Activated T-helper 1 cell treated with anti-CD3 and anti-CD28 coated beads, Interleukin-12 subunit alpha, Interleukin-12 subunit beta, Interleukin-2, Interleukin-4 antibody, amounts not matched to agents 30 ng/mL and 10 ng/mL and 1 ng/mL, durations not matched to agents 14 hours and 24 hours and 36 hours (primary cell): ENCODE measurements at regions not wholly inside any gene's neighbourhood (a gene's known extent, or its start where the extent isn't known, plus 50 kb on each side); places are given as distances from the start of the nearest gene placed in this dataset.
"Not testable (repeated sequence)": the region's sequence is repeated elsewhere in the genome, so short reads cannot be mapped to it uniquely, and the experiment has no call there.

Source experiments
- DNase-seq: peaks from one replicate; pipeline ENCODE4 v3.0.0; 2021; ENCODE audit warnings: low spot score
- H3K27ac Mint-ChIP-seq: one replicate; pipeline ENCODE4 v1.8.0; 2021; ENCODE audit warnings: mild to moderate bottlenecking, mixed read lengths
- H3K27me3 Mint-ChIP-seq: one replicate; pipeline ENCODE4 v1.8.0; 2022; ENCODE audit warnings: mild to moderate bottlenecking, moderate library complexity, mixed read lengths; ENCODE audit not compliant: insufficient read depth
- H3K36me3 Mint-ChIP-seq: one replicate; pipeline ENCODE4 v1.8.0; 2021; ENCODE audit warnings: low read depth, mixed read lengths
- H3K4me1 Mint-ChIP-seq: one replicate; pipeline ENCODE4 v1.8.0; 2021; ENCODE audit warnings: low read depth, mixed read lengths
- H3K4me3 Mint-ChIP-seq: one replicate; pipeline ENCODE4 v1.8.0; 2021; ENCODE audit warnings: mild to moderate bottlenecking, moderate library complexity, mixed read lengths
- H3K9me3 Mint-ChIP-seq: one replicate; pipeline ENCODE4 v1.8.0; 2021; ENCODE audit warnings: mixed read lengths
- intact Hi-C: fragments of 100-400 bp; cut with micrococcal nuclease; formaldehyde crosslinking; loops from one replicate; pipeline ENCODE4 v1.15.1; 2024

DNA sequence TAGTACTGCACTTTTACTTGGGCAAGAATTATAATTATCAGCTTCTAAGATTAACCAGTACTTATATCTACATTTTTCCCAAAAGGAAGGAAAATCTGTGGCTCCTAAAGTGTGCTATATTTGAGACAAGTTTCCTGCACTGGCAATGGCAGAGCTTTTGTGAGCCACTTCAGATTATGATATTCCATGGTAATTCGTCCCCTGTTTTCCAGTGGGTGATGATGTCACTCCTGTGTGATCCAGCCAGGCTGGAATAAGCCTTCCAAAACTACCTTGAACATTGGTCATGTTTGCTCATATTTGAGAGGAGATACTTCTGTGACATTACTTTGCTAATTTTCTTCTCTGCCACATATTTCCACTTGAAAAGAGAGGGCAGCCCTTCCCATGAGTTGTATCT lies 302.1 kb downstream of the MDFIC start:
- Mint-ChIP-seq H3K27ac (no peak overlapping the region), H3K36me3 (no peaks in the 10 kb centered on the region), H3K4me3 (no peak overlapping the region), H3K4me1 (no peaks in the 10 kb centered on the region), H3K27me3 (no peaks in the 10 kb centered on the region), H3K9me3 (no peaks in the 10 kb centered on the region)
- intact Hi-C loops = no loop called here
- DNase-seq = no peak

GRCh38 chr7:115221456-115221855 lies 299.6 kb downstream of the MDFIC start:
- Mint-ChIP-seq H3K4me3 (no peak overlapping the region), H3K36me3 (no peaks in the 10 kb centered on the region), H3K9me3 (no peaks in the 10 kb centered on the region), H3K27me3 (no peaks in the 10 kb centered on the region), H3K4me1 (peaks cover 6% of the 10 kb centered on the region), H3K27ac (no peak overlapping the region)
- no peak for DNase-seq
- intact Hi-C loops = no loop called here

DNA sequence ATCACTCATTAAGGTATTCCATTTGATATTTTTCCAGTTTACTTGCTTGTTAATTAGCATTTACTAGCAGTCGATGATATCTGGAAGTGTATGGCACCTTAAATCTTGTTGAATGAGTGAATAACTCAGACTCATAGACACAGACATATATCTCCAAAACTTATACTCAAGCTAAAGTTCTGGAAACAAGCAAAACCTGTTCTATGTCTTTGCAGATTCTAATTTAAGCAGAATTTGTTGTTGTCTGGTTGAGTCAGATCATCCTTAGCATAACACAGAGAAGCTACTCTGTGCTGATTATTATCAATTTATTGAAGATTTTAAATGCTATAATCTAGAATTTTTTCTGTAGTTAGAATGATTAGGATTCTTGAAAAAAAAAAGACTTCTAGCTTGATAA lies 296.2 kb downstream of the MDFIC start:
- Mint-ChIP-seq H3K4me1 (peaks cover 6% of the 10 kb centered on the region), H3K27me3 (no peaks in the 10 kb centered on the region), H3K27ac (no peak overlapping the region), H3K4me3 (no peak overlapping the region), H3K36me3 (no peaks in the 10 kb centered on the region), H3K9me3 (no peaks in the 10 kb centered on the region)
- DNase-seq = no peak
- intact Hi-C loops = no loop called here

GRCh38 chr7:115217373-115217772 lies 295.5 kb downstream of the MDFIC start:
- intact Hi-C loops = loop anchor here (1.0 kb wide), 1 partner anchor 352 kb away; no protein-coding TSS in a partner anchor
- Mint-ChIP-seq H3K4me1 (peaks cover 6% of the 10 kb centered on the region), H3K27me3 (no peaks in the 10 kb centered on the region), H3K36me3 (no peaks in the 10 kb centered on the region), H3K27ac (no peak overlapping the region), H3K4me3 (no peak overlapping the region), H3K9me3 (no peaks in the 10 kb centered on the region)
- DNase-seq = no peak

DNA sequence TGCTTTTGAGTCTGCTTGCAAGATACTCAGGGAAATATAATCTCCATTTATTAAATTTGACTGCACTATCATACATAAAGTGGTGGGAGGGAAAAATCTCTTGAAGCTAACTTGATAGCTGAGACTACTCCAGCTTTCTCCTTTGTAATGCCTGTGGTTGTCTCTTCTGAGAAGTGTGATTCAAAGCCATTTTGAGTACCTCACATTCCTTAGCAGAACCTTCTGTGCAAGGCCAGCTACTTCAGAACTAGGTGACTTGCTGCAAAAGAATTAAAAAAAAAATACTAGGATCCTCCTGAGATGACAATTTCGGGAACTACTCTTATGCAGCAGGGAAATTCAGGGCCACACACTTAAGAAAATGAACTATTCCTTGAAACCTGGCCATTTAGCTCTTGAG lies 294.8 kb downstream of the MDFIC start:
- no peaks in the 10 kb centered on the region for H3K36me3 Mint-ChIP-seq

DNA sequence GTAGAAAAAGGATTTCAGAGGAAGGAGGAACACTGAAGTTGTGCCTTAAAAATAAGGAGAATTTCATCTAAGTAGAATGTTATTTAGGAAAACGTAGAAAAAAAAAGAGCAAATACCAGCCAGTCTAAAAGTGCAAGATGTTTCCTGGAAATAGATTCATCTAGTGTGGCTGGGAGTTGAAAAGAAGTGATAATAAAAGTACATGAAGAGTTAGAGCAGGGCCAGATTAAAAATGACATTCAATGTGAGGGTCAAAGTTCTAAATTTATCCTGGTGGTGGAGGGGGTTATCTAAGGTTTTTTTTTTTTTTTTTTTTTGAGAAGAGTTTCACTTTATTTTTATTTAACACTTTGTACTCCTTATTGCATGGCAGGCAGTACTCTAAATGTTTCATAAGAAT lies 289.3 kb downstream of the MDFIC start:
- no peak overlapping the region for H3K4me3 Mint-ChIP-seq
- intact Hi-C loops = no loop called here
- DNase-seq = no peak
- no peak overlapping the region for H3K27ac Mint-ChIP-seq
- H3K4me1 Mint-ChIP-seq = no peaks in the 10 kb centered on the region
- H3K9me3 Mint-ChIP-seq = peaks cover 4% of the 10 kb centered on the region
- H3K27me3 Mint-ChIP-seq = no peaks in the 10 kb centered on the region
- no peaks in the 10 kb centered on the region for H3K36me3 Mint-ChIP-seq

More for the DNA sequence above, 294.8 kb downstream of the MDFIC start:
- Mint-ChIP-seq H3K4me3 (no peak overlapping the region), H3K27me3 (no peaks in the 10 kb centered on the region), H3K9me3 (no peaks in the 10 kb centered on the region), H3K4me1 (peaks cover 6% of the 10 kb centered on the region), H3K27ac (no peak overlapping the region)
- no peak for DNase-seq
- intact Hi-C loops = loop anchor here (1.0 kb wide), 1 partner anchor 351 kb away; no protein-coding TSS in a partner anchor

- Mint-ChIP-seq H3K27me3 (no peaks in the 10 kb centered on the region), H3K4me3 (no peak overlapping the region), H3K27ac (no peak overlapping the region), H3K4me1 (no peaks in the 10 kb centered on the region), H3K9me3 (peaks cover 8% of the 10 kb centered on the region), H3K36me3 (no peaks in the 10 kb centered on the region)
- DNase-seq = no peak
- intact Hi-C loops = no loop called here
Measured at GRCh38 chr7:115210552-115210951, 288.7 kb downstream of the MDFIC start.

DNA sequence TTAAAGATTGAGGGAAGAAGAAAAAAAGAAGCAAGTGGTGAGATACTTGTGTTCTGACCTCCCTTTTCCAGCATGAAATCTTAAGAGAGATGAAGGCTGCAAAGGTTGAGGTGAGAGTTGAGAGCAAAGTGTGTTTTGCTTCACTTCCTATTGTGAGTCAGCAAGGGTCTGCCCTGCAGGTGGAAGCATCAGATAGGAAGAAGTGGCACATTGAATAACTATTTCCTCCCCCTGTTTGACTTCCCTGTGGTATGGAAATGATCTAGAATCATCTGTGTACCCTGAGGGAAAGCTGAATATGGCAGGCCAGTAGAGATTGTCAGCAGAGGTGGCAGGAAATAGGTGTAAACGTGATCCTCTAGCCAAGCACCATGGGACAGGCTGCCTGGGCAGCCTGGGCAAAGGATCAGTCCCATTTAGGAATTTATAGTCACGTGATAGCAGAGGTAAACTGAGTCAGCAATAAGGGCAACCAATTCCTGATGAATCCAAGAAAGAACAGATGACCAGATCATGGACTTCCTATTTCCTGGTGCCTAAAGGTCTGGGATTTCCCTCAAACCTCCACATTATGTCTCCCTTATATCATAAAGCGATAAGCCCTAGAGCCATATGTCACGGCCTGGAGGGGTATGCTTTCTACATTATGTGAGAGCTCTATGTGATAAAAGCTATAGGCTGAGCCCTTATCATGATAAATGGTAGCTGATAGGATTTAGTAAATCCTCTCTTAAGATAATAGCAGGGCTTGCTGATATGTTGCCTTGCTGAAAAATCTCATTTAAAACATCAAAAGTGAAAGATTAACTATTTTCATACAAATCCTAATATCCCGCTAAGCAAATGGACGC lies 287.0 kb downstream of the MDFIC start:
- intact Hi-C loops = no loop called here
- Mint-ChIP-seq H3K9me3 (peaks cover 15% of the 10 kb centered on the region), H3K4me1 (no peaks in the 10 kb centered on the region), H3K27me3 (no peaks in the 10 kb centered on the region), H3K27ac (no peak overlapping the region), H3K4me3 (no peak overlapping the region), H3K36me3 (no peaks in the 10 kb centered on the region)
- DNase-seq = no peak

DNA sequence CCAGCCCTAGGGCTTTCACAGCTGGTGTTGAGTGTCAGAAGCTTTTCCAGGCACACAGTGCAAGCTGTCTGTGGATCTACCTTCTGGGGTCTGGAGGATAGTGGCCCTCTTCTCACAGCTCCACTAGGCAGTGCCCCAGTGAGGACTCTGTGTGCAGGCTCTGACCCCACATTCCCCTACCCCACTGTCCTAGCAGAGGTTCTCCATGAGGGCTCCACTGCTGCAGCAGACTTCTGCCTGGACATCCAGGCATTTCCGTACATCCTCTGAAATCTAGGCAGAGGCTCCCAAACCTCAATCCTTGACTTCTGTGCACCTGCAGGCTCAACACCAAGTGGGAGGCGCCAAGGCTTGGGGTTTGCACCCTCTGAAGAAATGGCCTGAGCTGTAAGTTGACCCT lies 284.5 kb downstream of the MDFIC start:
- DNase-seq, intact Hi-C loops, H3K4me3 Mint-ChIP-seq, H3K36me3 Mint-ChIP-seq, H3K27me3 Mint-ChIP-seq, H3K27ac Mint-ChIP-seq, H3K4me1 Mint-ChIP-seq: not testable (repeated sequence)
- peaks cover 15% of the 10 kb centered on the region for H3K9me3 Mint-ChIP-seq

DNA sequence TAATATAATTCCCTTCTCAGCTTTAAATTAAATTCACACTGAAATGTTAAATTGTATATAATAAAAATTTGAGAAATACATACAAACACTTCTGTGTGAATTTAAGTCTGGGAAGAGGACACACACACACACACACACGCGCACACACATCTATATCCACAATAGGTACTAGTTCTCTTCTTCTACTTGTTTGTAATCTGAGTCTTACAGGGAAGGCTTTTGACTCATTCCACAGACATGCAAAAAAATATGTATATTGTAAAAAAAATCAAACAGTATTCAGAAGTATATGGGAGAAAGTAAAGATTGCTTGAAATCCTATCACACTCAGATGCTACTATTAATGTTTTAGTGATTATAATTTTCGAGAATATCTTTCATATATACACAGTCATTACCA lies 276.2 kb downstream of the MDFIC start:
- Mint-ChIP-seq H3K27me3 (no peaks in the 10 kb centered on the region), H3K4me3 (no peak overlapping the region), H3K27ac (no peak overlapping the region), H3K4me1 (no peaks in the 10 kb centered on the region), H3K9me3 (no peaks in the 10 kb centered on the region), H3K36me3 (no peaks in the 10 kb centered on the region)
- intact Hi-C loops = no loop called here
- DNase-seq = no peak

GRCh38 chr7:115195208-115195607 lies 273.3 kb downstream of the MDFIC start:
- no peaks in the 10 kb centered on the region for H3K4me1 Mint-ChIP-seq
- H3K4me3 Mint-ChIP-seq = no peak overlapping the region
- H3K9me3 Mint-ChIP-seq = no peaks in the 10 kb centered on the region
- peaks cover under 1% of the 10 kb centered on the region for H3K27me3 Mint-ChIP-seq
- no peak for DNase-seq
- no peaks in the 10 kb centered on the region for H3K36me3 Mint-ChIP-seq
- H3K27ac Mint-ChIP-seq = no peak overlapping the region
- intact Hi-C loops = no loop called here

GRCh38 chr7:115191526-115191925 lies 269.6 kb downstream of the MDFIC start:
- intact Hi-C loops = no loop called here
- DNase-seq = no peak
- peaks cover 4% of the 10 kb centered on the region for H3K27me3 Mint-ChIP-seq
- H3K4me3 Mint-ChIP-seq = no peak overlapping the region
- no peaks in the 10 kb centered on the region for H3K9me3 Mint-ChIP-seq
- H3K27ac Mint-ChIP-seq = no peak overlapping the region
- H3K4me1 Mint-ChIP-seq = no peaks in the 10 kb centered on the region
- peaks cover 2% of the 10 kb centered on the region for H3K36me3 Mint-ChIP-seq

GRCh38 chr7:115183431-115184057 lies 261.6 kb downstream of the MDFIC start:
- no peak overlapping the region for H3K27ac Mint-ChIP-seq
- no peaks in the 10 kb centered on the region for H3K36me3 Mint-ChIP-seq
- H3K9me3 Mint-ChIP-seq = no peaks in the 10 kb centered on the region
- no peak overlapping the region for H3K4me3 Mint-ChIP-seq
- intact Hi-C loops = no loop called here
- no peaks in the 10 kb centered on the region for H3K27me3 Mint-ChIP-seq
- DNase-seq = no peak
- peaks cover 19% of the 10 kb centered on the region for H3K4me1 Mint-ChIP-seq
